ENCODE measurements at regions not wholly inside any gene's neighbourhood (a gene's known extent, or its start where the extent isn't known, plus 50 kb on each side); places are given as distances from the start of the nearest gene placed in this dataset.

DNA sequence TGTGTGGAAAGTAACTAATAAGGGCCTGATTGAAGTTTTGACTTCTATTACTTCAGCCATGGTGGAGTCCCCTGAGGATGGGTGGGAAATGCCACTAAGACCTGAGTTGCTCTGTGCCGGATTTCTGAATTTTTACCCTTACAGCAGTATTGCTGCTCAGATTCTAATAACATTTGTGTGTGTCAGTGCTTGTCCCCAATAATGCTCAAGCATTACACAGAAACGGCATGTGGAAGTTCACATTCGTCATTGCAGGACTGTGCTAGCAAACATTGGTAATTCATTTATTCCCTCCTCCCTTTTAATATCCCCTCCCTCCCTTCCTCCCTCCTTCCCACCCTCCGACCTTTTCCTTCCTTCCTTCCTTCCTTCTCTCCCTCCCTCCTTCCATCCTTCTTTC is 484.5 kb upstream of the ONECUT1 start:
- no peak overlapping the region for H3K4me3 ChIP-seq (replicated peaks; ENCODE audit: low read depth, low read length)
- TF ChIP-seq, protein P1, sequence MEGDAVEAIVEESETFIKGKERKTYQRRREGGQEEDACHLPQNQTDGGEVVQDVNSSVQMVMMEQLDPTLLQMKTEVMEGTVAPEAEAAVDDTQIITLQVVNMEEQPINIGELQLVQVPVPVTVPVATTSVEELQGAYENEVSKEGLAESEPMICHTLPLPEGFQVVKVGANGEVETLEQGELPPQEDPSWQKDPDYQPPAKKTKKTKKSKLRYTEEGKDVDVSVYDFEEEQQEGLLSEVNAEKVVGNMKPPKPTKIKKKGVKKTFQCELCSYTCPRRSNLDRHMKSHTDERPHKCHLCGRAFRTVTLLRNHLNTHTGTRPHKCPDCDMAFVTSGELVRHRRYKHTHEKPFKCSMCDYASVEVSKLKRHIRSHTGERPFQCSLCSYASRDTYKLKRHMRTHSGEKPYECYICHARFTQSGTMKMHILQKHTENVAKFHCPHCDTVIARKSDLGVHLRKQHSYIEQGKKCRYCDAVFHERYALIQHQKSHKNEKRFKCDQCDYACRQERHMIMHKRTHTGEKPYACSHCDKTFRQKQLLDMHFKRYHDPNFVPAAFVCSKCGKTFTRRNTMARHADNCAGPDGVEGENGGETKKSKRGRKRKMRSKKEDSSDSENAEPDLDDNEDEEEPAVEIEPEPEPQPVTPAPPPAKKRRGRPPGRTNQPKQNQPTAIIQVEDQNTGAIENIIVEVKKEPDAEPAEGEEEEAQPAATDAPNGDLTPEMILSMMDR (IDR thresholded peaks at IDR 0.05; ENCODE audit: insufficient read depth, low read length, poor library complexity, severe bottlenecking), result no peak

DNA sequence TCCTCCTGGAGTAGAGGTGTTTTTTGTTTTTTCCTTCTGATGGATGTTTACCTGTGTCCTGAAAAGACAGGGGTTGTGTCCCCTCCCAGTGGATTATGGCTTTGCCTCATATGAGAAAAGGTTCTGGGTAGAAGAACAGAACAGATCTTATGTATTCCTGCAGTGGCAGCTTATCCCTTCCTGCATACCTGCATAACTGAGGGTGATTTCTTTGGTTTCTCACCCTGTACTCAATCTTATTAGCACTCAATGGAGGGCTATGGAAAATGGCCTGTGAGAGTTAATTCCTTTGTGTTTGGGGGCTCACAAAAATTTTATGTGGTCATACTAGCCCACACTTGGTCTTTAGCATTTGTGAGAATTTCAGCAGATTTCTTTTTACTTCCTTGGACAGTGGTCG is 482.0 kb upstream of the ONECUT1 start:
- Histone ChIP-seq H3K4me3 (replicated peaks; ENCODE audit: low read depth, low read length) (no peak overlapping the region), H3K27me3 (replicated peaks; ENCODE audit: control insufficient read depth, insufficient read depth, low read length) (no peaks in the 10 kb centered on the region), H3K36me3 (ENCODE audit: control insufficient read depth, insufficient read depth, low read length) (no peaks in the 10 kb centered on the region)
- no peak for DNase-seq (ENCODE audit: extremely low read depth, insufficient read length)
- TF ChIP-seq, protein P1 (IDR thresholded peaks at IDR 0.05; ENCODE audit: insufficient read depth, low read length, poor library complexity, severe bottlenecking), result no peak

More for the DNA sequence above, 484.5 kb upstream of the ONECUT1 start:
- DNase-seq (ENCODE audit: extremely low read depth, insufficient read length), result no peak
- no peaks in the 10 kb centered on the region for H3K27me3 ChIP-seq (replicated peaks; ENCODE audit: control insufficient read depth, insufficient read depth, low read length)
- no peaks in the 10 kb centered on the region for H3K36me3 ChIP-seq (ENCODE audit: control insufficient read depth, insufficient read depth, low read length)

DNA sequence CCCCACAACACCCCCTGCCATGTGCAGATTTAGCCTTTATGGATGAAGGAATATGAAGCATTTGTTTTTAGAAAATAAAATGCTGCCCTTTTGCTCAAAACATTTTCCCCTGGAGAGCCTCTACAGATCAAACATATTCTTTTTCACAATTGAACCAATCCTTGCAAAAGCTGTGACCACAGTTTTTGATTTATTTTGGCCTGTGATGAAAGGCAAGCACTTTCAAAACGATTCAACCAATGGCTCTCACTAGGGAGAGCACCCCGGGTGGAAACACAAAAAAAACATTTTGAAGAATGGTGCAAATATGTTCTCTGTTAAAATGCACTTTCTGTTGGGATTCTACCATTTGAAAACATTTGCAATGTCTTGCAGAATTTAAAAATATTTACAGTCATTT is 476.0 kb upstream of the ONECUT1 start:
- DNase-seq (ENCODE audit: extremely low read depth, insufficient read length), result no peak
- no peak overlapping the region for H3K4me3 ChIP-seq (replicated peaks; ENCODE audit: low read depth, low read length)
- TF ChIP-seq, protein P1 (IDR thresholded peaks at IDR 0.05; ENCODE audit: insufficient read depth, low read length, poor library complexity, severe bottlenecking), result no peak
- H3K27me3 ChIP-seq (replicated peaks; ENCODE audit: control insufficient read depth, insufficient read depth, low read length), result no peaks in the 10 kb centered on the region
- H3K36me3 ChIP-seq (ENCODE audit: control insufficient read depth, insufficient read depth, low read length), result no peaks in the 10 kb centered on the region

DNA sequence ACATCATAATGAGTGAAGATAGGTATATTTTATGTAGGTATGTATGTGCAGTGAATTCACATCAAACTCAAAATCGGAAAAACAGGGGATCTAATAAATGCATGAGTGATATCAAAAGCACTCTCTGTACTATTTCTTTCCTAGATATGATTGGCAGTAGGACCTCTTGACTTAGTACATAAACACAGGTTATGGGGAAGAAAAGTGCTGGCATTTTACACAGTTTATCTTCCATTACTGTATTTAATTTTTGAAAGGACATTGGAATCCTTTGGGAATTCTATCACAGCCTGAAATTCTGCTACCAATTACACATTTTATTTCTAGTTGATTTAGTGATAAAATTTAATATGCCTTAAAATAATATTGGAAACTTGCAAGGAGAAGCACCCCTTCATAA is 470.5 kb upstream of the ONECUT1 start:
- Histone ChIP-seq H3K36me3 (ENCODE audit: control insufficient read depth, insufficient read depth, low read length) (no peaks in the 10 kb centered on the region), H3K27me3 (replicated peaks; ENCODE audit: control insufficient read depth, insufficient read depth, low read length) (no peaks in the 10 kb centered on the region), H3K4me3 (replicated peaks; ENCODE audit: low read depth, low read length) (no peak overlapping the region)
- TF ChIP-seq, protein P1 (IDR thresholded peaks at IDR 0.05; ENCODE audit: insufficient read depth, low read length, poor library complexity, severe bottlenecking), result no peak
- DNase-seq (ENCODE audit: extremely low read depth, insufficient read length), result no peak

DNA sequence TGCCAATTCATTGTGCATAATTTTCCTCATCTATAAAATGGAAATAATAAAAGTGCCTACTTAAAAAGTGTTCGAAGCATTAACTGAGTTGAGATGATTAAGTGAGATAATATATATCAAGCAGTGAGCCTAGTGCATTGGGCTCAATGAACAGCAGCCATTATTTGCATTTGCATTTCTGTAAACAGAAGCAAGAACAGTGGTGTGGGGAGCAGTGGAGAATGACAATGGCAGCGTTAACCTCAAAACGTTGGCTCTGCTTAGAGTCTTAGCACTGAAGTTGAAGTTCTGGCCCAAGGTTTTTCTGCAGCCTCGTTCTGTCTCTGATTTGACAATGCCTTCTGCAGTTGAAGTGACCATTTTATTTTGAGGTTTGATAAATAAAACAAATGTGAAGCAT is 466.3 kb upstream of the ONECUT1 start:
- Histone ChIP-seq H3K27me3 (replicated peaks; ENCODE audit: control insufficient read depth, insufficient read depth, low read length) (no peaks in the 10 kb centered on the region), H3K4me3 (replicated peaks; ENCODE audit: low read depth, low read length) (no peak overlapping the region), H3K36me3 (ENCODE audit: control insufficient read depth, insufficient read depth, low read length) (no peaks in the 10 kb centered on the region)
- no peak for DNase-seq (ENCODE audit: extremely low read depth, insufficient read length)
- TF ChIP-seq, protein P1 (IDR thresholded peaks at IDR 0.05; ENCODE audit: insufficient read depth, low read length, poor library complexity, severe bottlenecking), result no peak

DNA sequence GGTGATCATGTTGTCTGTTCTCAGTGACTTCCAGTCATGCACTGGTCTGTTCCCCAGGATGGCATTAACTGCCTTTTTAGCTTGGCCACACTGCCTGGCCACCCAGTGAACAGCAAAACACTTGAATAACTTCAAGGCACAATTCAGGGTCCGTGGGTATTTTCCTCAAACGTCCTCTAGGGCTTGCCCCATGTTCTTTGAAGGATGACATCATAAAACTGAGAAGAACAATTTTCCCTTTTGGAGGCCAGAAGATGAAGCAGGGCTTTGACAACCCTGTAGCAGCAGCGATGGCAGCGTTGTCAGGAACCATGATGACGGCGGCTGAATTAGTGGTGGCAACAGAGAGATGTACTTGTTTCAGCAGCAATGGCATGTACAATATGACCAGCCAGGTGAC is 465.9 kb upstream of the ONECUT1 start:
- DNase-seq (ENCODE audit: extremely low read depth, insufficient read length), result no peak
- H3K27me3 ChIP-seq (replicated peaks; ENCODE audit: control insufficient read depth, insufficient read depth, low read length), result no peaks in the 10 kb centered on the region

More for the DNA sequence above, 465.9 kb upstream of the ONECUT1 start:
- TF ChIP-seq, protein P1 (IDR thresholded peaks at IDR 0.05; ENCODE audit: insufficient read depth, low read length, poor library complexity, severe bottlenecking), result no peak
- no peaks in the 10 kb centered on the region for H3K36me3 ChIP-seq (ENCODE audit: control insufficient read depth, insufficient read depth, low read length)
- no peak overlapping the region for H3K4me3 ChIP-seq (replicated peaks; ENCODE audit: low read depth, low read length)
